ENCODE measurements at regions not wholly inside any gene's neighbourhood (a gene's known extent, or its start where the extent isn't known, plus 50 kb on each side); places are given as distances from the start of the nearest gene placed in this dataset.
A peak's percentile ranks its signal among the peaks of the same experiment; 100 is the strongest.

- Mint-ChIP-seq H3K36me3 (no peaks in the 10 kb centered on the region), H3K4me1 (no peaks in the 10 kb centered on the region), H3K4me3 (no peak overlapping the region), H3K27me3 (peaks cover 3% of the 10 kb centered on the region), H3K9me3 (peaks cover 4% of the 10 kb centered on the region), H3K27ac (no peak overlapping the region)
- no peak for DNase-seq
- CTCF ChIA-PET: interaction anchor here (1.5 kb wide), 1 partner anchor 14 kb away, joined by 4 read pairs; no protein-coding TSS in a partner anchor
These were observed 74.8 kb upstream of the ADAM23 start for GRCh38 chr2:206368484-206368883.

GRCh38 chr2:206368933-206369569, 74.3 kb upstream of the ADAM23 start:
- no peaks in the 10 kb centered on the region for H3K36me3 Mint-ChIP-seq
- H3K4me3 Mint-ChIP-seq: no peak overlapping the region
- peaks cover 4% of the 10 kb centered on the region for H3K9me3 Mint-ChIP-seq
- DNase-seq: no peak
- CTCF ChIA-PET: interaction anchor here (1.5 kb wide), 1 partner anchor 15 kb away, joined by 4 read pairs; no protein-coding TSS in a partner anchor
- peaks cover 3% of the 10 kb centered on the region for H3K27me3 Mint-ChIP-seq
- H3K27ac Mint-ChIP-seq: no peak overlapping the region
- H3K4me1 Mint-ChIP-seq: no peaks in the 10 kb centered on the region

- H3K27ac Mint-ChIP-seq: no peak overlapping the region
- no peaks in the 10 kb centered on the region for H3K36me3 Mint-ChIP-seq
- CTCF ChIA-PET: no interaction called here
- no peaks in the 10 kb centered on the region for H3K4me1 Mint-ChIP-seq
- peaks cover 9% of the 10 kb centered on the region for H3K9me3 Mint-ChIP-seq
- DNase-seq: no peak
- H3K27me3 Mint-ChIP-seq: no peaks in the 10 kb centered on the region
- H3K4me3 Mint-ChIP-seq: no peak overlapping the region
These were observed 67.4 kb upstream of the ADAM23 start for GRCh38 chr2:206375956-206376355.

DNA sequence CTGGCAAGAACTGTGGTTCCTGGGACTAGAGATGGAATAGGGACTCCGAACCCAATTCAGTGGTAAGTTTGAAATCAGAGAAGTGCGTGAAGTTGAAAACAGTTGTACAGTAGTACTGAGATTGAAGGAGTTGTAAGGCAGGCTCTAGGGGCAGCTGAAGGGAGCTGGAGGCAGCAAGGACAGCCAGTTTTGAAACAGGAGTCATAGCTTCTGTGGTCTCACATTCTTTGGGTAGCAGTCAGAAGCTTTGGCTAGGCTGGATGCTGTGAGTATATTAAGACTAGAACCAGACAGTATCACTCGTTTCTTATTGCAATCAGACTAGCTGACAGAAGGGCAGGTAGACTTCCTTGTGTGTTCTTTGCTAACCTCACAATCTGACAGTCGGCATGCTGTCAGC, 64.5 kb upstream of the ADAM23 start:
- no peaks in the 10 kb centered on the region for H3K27me3 Mint-ChIP-seq
- no peak overlapping the region for H3K27ac Mint-ChIP-seq
- no peaks in the 10 kb centered on the region for H3K4me1 Mint-ChIP-seq
- H3K4me3 Mint-ChIP-seq: no peak overlapping the region
- no peaks in the 10 kb centered on the region for H3K36me3 Mint-ChIP-seq
- DNase-seq: no peak
- H3K9me3 Mint-ChIP-seq: peaks cover 7% of the 10 kb centered on the region
- CTCF ChIA-PET: no interaction called here

DNA sequence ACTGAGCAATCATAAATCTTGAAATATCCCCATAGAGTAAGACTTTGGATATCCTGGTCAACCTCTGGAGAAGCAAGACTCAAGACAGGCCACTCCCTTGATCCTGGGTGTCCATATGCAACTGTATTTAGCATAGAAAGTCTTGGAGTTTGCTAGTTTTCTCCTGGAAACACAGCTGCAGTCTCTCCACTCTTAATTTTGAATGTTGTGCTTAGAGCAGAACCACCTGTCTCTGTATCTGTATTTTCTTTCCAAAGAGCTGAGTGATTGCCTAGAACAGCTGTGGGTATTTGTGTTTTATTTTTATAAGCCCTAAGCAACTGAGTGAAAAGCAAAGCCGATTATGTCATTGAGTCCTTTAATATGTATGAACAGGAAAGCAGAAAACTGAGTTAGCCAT, 64.1 kb upstream of the ADAM23 start:
- CTCF ChIA-PET: no interaction called here
- no peaks in the 10 kb centered on the region for H3K4me1 Mint-ChIP-seq

GRCh38 chr2:206379886-206380285, 63.4 kb upstream of the ADAM23 start:
- Mint-ChIP-seq H3K27me3 (no peaks in the 10 kb centered on the region), H3K9me3 (peaks cover 9% of the 10 kb centered on the region), H3K27ac (no peak overlapping the region), H3K4me3 (no peak overlapping the region), H3K4me1 (no peaks in the 10 kb centered on the region), H3K36me3 (no peaks in the 10 kb centered on the region)
- no peak for DNase-seq
- CTCF ChIA-PET: no interaction called here

More for the DNA sequence above, 64.1 kb upstream of the ADAM23 start:
- DNase-seq: no peak
- no peaks in the 10 kb centered on the region for H3K27me3 Mint-ChIP-seq
- no peak overlapping the region for H3K27ac Mint-ChIP-seq
- H3K36me3 Mint-ChIP-seq: no peaks in the 10 kb centered on the region
- H3K4me3 Mint-ChIP-seq: no peak overlapping the region
- H3K9me3 Mint-ChIP-seq: peaks cover 7% of the 10 kb centered on the region

- CTCF ChIA-PET: no interaction called here
- Mint-ChIP-seq H3K36me3 (no peaks in the 10 kb centered on the region), H3K27ac (no peak overlapping the region), H3K9me3 (peaks cover 4% of the 10 kb centered on the region), H3K4me3 (no peak overlapping the region), H3K27me3 (no peaks in the 10 kb centered on the region), H3K4me1 (no peaks in the 10 kb centered on the region)
- DNase-seq: no peak
These were observed 61.5 kb upstream of the ADAM23 start for GRCh38 chr2:206381881-206382280.

DNA sequence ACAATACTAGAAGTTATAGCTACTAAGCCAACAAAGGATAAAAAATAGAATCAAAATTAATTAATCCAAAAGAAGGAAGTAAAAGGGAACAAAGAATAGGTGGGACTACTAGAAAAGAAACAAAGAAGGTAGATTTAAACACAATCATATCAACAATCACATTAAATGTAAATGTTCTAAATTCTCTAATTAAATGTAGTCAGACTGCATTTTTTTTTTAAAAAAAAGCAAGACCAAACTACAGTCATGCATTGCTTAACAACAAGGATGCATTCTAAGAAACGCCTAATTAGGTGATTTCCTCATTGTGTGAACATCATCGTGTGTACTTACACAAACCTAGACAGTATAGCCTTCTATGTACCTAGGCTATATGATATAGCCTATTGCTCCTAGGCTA, 59.7 kb upstream of the ADAM23 start:
- no peak for DNase-seq
- Mint-ChIP-seq H3K4me1 (no peaks in the 10 kb centered on the region), H3K9me3 (peaks cover 4% of the 10 kb centered on the region), H3K27me3 (no peaks in the 10 kb centered on the region), H3K27ac (no peak overlapping the region), H3K36me3 (no peaks in the 10 kb centered on the region), H3K4me3 (no peak overlapping the region)
- CTCF ChIA-PET: no interaction called here

DNA sequence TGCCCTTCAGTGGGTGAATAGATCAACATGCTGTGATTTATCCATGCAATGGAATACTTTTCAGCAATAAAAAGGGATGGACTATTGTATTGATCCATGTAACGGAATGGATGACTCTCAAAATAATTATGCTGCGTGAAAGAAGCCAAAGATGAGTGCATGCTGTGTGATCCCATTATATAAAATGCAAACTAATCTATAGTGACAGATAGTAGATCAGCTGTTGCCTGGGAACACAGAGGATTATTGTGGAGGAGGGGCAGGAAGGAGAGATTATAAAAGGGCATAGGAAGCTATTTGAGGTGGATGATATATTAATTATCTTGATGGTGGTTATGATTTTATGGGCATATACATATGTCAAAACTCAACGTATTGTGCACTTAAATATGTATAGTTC, 55.5 kb upstream of the ADAM23 start:
- no peak for DNase-seq
- no peaks in the 10 kb centered on the region for H3K4me1 Mint-ChIP-seq
- no peaks in the 10 kb centered on the region for H3K27me3 Mint-ChIP-seq
- H3K9me3 Mint-ChIP-seq: peaks cover 2% of the 10 kb centered on the region
- no peak overlapping the region for H3K27ac Mint-ChIP-seq
- CTCF ChIA-PET: no interaction called here
- H3K4me3 Mint-ChIP-seq: no peak overlapping the region
- no peaks in the 10 kb centered on the region for H3K36me3 Mint-ChIP-seq

DNA sequence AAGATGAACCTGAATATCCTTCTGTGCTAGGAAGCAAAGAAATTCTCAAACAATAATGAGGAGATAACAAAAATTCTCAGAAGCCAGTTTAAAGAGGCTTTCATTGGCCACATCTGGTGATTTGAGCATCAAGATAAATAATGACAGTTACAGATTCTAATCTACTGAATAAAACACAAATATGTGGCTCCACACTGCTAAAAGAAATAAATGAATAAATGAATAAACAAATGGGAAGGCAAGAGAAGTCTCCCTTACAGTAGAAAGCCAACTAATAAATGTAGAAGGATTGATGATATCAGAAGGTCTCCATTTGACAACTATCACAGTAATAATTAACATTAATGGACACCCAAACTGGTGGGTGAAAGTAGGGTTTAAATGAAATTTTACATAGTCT, 54.6 kb upstream of the ADAM23 start:
- no peak for DNase-seq
- CTCF ChIA-PET: no interaction called here
- no peaks in the 10 kb centered on the region for H3K4me1 Mint-ChIP-seq
- H3K27ac Mint-ChIP-seq: no peak overlapping the region
- no peak overlapping the region for H3K4me3 Mint-ChIP-seq
- no peaks in the 10 kb centered on the region for H3K36me3 Mint-ChIP-seq
- H3K27me3 Mint-ChIP-seq: no peaks in the 10 kb centered on the region
- peaks cover 2% of the 10 kb centered on the region for H3K9me3 Mint-ChIP-seq

GRCh38 chr2:206389164-206389563, 54.2 kb upstream of the ADAM23 start:
- no peaks in the 10 kb centered on the region for H3K36me3 Mint-ChIP-seq
- H3K4me3 Mint-ChIP-seq: no peak overlapping the region
- no peaks in the 10 kb centered on the region for H3K27me3 Mint-ChIP-seq
- H3K27ac Mint-ChIP-seq: no peak overlapping the region
- H3K9me3 Mint-ChIP-seq: peaks cover 5% of the 10 kb centered on the region
- CTCF ChIA-PET: no interaction called here
- no peaks in the 10 kb centered on the region for H3K4me1 Mint-ChIP-seq
- DNase-seq: no peak

- no peaks in the 10 kb centered on the region for H3K36me3 Mint-ChIP-seq
- H3K4me3 Mint-ChIP-seq: no peak overlapping the region
- CTCF ChIA-PET: no interaction called here
- DNase-seq: no peak
- H3K27ac Mint-ChIP-seq: no peak overlapping the region
- H3K27me3 Mint-ChIP-seq: no peaks in the 10 kb centered on the region
- H3K9me3 Mint-ChIP-seq: peaks cover 4% of the 10 kb centered on the region
- no peaks in the 10 kb centered on the region for H3K4me1 Mint-ChIP-seq
These were observed 53.2 kb upstream of the ADAM23 start for GRCh38 chr2:206390181-206390580.

DNA sequence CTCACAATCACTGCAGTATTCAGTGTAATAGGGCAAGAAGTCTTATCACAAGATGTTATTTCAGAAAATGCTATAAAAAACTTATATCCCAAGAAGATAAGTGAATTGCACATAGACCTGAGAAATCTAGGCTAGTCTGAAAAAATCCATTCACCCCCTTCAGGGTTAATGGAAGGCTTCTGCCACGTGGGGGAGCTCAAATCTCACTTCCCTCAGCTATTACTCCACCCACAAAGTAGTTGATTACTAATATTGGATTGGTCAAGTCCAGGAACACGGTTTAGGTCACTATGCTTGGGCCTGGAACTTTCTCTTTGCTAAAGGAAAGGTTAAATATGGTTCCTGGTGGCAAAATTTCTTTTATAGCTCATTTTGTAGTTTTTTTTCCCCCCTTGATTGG, 51.2 kb upstream of the ADAM23 start:
- Mint-ChIP-seq H3K27ac (no peak overlapping the region), H3K36me3 (no peaks in the 10 kb centered on the region), H3K4me3 (no peak overlapping the region), H3K9me3 (peaks cover 4% of the 10 kb centered on the region), H3K4me1 (no peaks in the 10 kb centered on the region), H3K27me3 (no peaks in the 10 kb centered on the region)
- CTCF ChIA-PET: interaction anchor here (0.6 to 1.0 kb wide), 2 partner anchors 165 to 166 kb away, joined by 3 to 6 read pairs; no protein-coding TSS in a partner anchor
- peak; percentile 51 for DNase-seq

All from activated naive CD4-positive, alpha-beta T cell treated with anti-CD3 and anti-CD28 coated beads, Interleukin-2, amount 10 ng/mL, durations not matched to agents 7 days and 5 days (primary cell).